ENCODE measurements at regions not wholly inside any gene's neighbourhood (a gene's known extent, or its start where the extent isn't known, plus 50 kb on each side); places are given as distances from the start of the nearest gene placed in this dataset.

DNA sequence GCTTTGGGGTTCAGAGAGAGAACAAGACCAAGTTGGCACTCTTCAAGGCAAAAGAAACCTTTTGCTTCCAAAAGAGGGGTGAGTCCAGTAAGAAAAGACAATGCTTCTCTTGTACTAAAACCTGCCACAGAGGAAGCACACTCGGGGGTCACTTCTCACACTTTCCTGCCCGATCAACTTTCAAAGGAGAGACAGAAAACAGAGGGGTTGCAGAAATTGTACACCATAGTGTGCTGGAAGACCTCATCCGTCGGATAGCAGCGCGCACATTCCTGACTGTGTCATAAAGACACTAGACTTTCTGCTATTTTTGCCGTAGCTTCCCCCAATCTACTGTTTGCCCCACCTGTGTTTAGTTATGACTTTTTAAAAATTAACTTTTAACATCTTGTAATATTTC, 66.9 kb downstream of the OR2K2 start:
- peak overlapping the region; percentile 3 for H3K27ac Mint-ChIP-seq
- TF ChIP-seq, protein P1, sequence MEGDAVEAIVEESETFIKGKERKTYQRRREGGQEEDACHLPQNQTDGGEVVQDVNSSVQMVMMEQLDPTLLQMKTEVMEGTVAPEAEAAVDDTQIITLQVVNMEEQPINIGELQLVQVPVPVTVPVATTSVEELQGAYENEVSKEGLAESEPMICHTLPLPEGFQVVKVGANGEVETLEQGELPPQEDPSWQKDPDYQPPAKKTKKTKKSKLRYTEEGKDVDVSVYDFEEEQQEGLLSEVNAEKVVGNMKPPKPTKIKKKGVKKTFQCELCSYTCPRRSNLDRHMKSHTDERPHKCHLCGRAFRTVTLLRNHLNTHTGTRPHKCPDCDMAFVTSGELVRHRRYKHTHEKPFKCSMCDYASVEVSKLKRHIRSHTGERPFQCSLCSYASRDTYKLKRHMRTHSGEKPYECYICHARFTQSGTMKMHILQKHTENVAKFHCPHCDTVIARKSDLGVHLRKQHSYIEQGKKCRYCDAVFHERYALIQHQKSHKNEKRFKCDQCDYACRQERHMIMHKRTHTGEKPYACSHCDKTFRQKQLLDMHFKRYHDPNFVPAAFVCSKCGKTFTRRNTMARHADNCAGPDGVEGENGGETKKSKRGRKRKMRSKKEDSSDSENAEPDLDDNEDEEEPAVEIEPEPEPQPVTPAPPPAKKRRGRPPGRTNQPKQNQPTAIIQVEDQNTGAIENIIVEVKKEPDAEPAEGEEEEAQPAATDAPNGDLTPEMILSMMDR (conservative IDR thresholded peaks at IDR 0.05): no peak
- DNase-seq (ENCODE audit: extremely low spot score, unreplicated experiment): no peak
- no peaks in the 10 kb centered on the region for H3K36me3 Mint-ChIP-seq
- H3K9me3 Mint-ChIP-seq: peaks cover 15% of the 10 kb centered on the region
- no peak overlapping the region for H3K4me3 Mint-ChIP-seq
- peaks cover 5% of the 10 kb centered on the region for H3K27me3 Mint-ChIP-seq
- peaks cover 10% of the 10 kb centered on the region for H3K4me1 Mint-ChIP-seq (ENCODE audit: unreplicated experiment)

DNA sequence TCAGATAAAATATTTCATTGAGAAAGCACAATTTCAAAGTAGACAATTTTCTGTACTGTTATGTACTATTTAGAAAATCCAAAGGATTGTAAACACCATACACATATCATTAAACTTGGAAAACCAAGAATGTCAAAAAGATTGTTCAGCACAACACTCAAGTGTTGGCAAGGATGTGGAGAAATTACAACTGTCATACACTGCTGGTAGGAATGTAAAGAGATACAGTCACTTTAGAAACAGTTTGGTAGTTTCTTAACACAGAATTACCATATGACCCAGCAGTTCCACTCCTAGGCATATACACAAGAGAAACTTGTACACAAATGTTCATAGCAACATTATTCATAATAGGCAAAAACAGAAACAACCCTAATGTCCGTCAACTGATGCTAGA, 71.2 kb downstream of the OR2K2 start:
- no peak overlapping the region for H3K4me3 Mint-ChIP-seq
- no peak overlapping the region for H3K27ac Mint-ChIP-seq
- H3K9me3 Mint-ChIP-seq: peaks cover 7% of the 10 kb centered on the region
- TF ChIP-seq, protein P1 (conservative IDR thresholded peaks at IDR 0.05): no peak
- no peak for DNase-seq (ENCODE audit: extremely low spot score, unreplicated experiment)
- H3K27me3 Mint-ChIP-seq: peaks cover 5% of the 10 kb centered on the region
- peaks cover 15% of the 10 kb centered on the region for H3K4me1 Mint-ChIP-seq (ENCODE audit: unreplicated experiment)
- H3K36me3 Mint-ChIP-seq: no peaks in the 10 kb centered on the region

- Mint-ChIP-seq H3K9me3 (peaks cover 7% of the 10 kb centered on the region), H3K27me3 (peaks cover 5% of the 10 kb centered on the region), H3K27ac (no peak overlapping the region), H3K4me3 (no peak overlapping the region), H3K36me3 (no peaks in the 10 kb centered on the region), H3K4me1 (ENCODE audit: unreplicated experiment) (peaks cover 14% of the 10 kb centered on the region)
- TF ChIP-seq, protein P1 (conservative IDR thresholded peaks at IDR 0.05): no peak
- no peak for DNase-seq (ENCODE audit: extremely low spot score, unreplicated experiment)
Observed at GRCh38 chr9:111258209-111258874, 71.7 kb downstream of the OR2K2 start.

GRCh38 chr9:111253742-111254437, 76.1 kb downstream of the OR2K2 start:
- TF ChIP-seq, protein P1 (conservative IDR thresholded peaks at IDR 0.05): no peak
- Mint-ChIP-seq H3K9me3 (no peaks in the 10 kb centered on the region), H3K36me3 (no peaks in the 10 kb centered on the region), H3K27ac (no peak overlapping the region), H3K4me3 (no peak overlapping the region), H3K27me3 (no peaks in the 10 kb centered on the region), H3K4me1 (ENCODE audit: unreplicated experiment) (peaks cover 9% of the 10 kb centered on the region)
- no peak for DNase-seq (ENCODE audit: extremely low spot score, unreplicated experiment)

DNA sequence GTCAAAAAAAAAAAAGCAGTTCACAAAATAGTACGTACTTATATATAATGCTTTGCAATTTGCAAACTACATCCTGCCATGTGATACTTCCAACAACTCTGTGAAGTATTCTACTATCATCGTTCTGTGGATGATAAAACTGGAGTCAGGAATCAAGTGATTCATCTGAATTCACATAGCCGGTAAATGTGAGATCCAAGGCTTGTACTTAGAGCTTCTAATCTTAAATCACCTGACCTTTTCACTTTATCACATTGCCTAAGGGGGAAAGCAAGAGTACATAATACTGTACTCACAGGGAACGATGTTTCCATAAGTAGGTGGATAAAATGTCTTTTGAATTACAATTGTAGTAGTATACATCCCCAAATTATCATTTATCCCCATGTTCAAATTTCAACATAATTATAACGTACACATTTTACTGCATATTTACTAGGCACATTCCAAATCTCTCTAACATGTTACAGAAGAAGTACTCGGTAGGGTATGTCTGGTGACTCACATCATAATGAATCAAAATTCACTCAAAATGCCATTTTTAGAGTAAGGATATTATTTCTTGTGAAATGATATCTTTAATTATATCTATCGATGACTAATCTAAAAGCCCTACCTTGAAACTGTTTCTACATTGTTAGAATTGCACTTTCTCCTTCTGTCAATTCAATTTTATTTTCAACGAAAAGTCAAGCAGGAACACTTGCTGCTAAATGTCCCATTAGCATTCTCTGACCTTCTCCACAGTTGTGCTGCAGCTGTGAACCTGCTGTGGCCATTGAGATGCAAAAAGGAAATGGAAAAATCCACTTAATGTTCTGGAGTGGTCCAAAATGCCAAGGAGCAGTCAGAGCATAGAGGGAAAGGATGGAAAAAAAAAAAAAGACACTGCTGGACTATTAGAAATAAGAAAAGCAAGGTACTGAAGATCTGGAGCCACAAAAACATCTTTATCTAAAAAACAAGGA, 78.9 kb downstream of the OR2K2 start:
- Mint-ChIP-seq H3K27me3 (no peaks in the 10 kb centered on the region), H3K27ac (no peak overlapping the region), H3K4me1 (ENCODE audit: unreplicated experiment) (no peaks in the 10 kb centered on the region), H3K4me3 (no peak overlapping the region), H3K9me3 (no peaks in the 10 kb centered on the region), H3K36me3 (no peaks in the 10 kb centered on the region)
- TF ChIP-seq, protein P1 (conservative IDR thresholded peaks at IDR 0.05): no peak
- DNase-seq (ENCODE audit: extremely low spot score, unreplicated experiment): no peak
